ELF-1 (cell line): ENCODE measurements at regions not wholly inside any gene's neighbourhood (a gene's known extent, or its start where the extent isn't known, plus 50 kb on each side); places are given as distances from the start of the nearest gene placed in this dataset.
"Not testable (repeated sequence)": the region's sequence is repeated elsewhere in the genome, so short reads cannot be mapped to it uniquely, and the experiment has no call there.

Source experiments
- DNase-seq: peaks from one replicate; pipeline ENCODE4 v3.0.0-alpha.2; 2016; ENCODE audit warnings: low read depth, low spot score

GRCh38 chr5:15384176-15384575, 115.8 kb upstream of the FBXL7 start:
- DNase-seq = peak; percentile 49

DNA sequence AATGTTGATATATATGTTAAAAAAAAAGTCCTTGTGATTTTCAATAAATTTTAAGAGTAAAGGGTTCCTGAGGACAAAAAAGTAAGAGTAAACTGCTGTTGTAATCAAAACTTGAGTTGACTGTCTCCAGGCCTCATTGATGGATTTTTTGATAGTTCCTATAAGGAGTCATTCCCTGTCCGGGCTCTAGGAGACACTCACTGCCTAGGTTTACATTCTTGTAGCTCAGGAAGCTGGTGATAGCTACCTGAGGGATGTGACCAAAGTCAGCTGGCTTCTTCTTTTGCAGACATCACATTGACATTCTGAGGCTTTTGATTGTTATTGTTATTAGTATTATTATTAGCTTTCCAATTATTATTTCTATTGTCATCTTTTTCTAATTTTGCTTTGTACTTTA, 116.5 kb upstream of the FBXL7 start:
- no peak for DNase-seq

DNA sequence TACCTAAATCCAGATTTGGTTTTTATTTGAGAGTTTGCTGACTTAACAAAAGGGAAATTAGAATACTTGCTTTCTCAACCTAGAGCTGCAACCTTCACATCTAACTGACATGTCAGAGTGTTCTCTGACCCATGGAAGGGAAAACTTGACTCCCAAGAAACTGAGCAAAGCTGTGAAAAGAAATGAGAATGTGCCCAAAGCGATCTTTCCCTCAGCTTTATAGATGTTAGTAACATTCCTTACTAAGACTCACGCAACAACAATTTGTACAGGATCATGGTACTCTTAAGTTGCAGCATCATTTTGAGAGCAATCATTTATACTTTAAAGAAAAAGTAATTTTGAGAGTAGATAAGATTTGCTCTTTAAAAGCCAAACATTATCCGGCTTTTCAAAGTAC, 117.0 kb upstream of the FBXL7 start:
- DNase-seq = no peak

- DNase-seq = no peak
Measured at GRCh38 chr5:15377573-15378340, 122.2 kb upstream of the FBXL7 start.

- no peak for DNase-seq
Measured at GRCh38 chr5:15376803-15377202, 123.2 kb upstream of the FBXL7 start.

DNA sequence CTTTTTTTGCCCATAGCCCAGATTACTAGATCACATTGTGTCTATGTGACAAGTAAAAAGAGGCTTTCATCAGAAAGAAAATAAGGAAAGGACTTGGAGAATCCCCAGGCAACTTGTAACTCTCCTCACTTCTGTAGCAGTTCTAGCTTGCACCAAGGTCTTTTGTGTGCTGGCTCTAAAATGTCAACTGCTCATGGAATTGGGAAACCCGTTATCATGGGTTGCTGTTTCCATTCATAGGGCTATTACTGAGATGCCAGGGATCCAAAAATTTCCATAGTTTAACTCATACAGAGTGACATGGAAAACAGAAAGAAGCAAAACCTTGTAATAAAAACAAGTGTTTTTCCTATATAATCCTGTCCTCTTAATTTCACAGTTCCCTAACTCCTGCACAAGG, 123.9 kb upstream of the FBXL7 start:
- DNase-seq = no peak

DNA sequence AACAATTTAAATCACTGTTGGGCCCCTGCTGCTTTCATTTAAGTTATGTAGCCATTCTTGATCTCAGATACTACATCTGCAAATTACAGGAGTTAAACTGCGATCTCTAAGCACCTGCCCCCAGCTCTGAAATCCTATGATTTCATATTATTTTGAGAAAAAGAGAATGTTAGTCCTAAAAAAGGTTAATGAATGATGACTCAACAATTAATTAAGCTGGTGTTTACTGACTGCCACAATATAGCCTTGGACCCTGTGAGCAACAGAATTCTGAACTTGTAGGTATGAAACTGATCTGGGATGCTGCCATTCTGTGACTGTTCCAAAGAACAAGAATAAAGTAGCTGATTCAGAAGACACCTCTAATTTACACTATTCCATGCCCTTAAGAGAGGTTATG, 124.4 kb upstream of the FBXL7 start:
- DNase-seq = no peak

DNA sequence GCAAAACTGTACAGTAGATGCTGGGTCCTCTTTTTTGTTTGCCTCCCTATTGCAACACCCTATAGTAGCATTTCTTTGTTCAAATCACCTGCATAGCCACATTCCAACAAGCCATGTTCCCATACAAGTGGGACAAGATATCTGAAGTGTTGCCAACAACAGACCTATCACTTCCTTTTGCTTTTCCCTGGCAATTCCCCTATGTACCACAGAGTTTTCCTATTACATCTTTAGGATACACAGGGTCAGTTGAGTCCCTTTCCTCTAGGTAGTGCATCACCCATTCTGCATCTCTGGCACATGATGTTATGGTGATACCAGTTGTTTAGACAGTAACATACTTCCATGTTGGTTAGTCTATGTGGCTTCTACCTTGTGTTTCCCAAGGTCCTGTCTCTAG, 125.1 kb upstream of the FBXL7 start:
- DNase-seq = no peak

- no peak for DNase-seq
Measured at GRCh38 chr5:15373151-15373550, 126.8 kb upstream of the FBXL7 start.

DNA sequence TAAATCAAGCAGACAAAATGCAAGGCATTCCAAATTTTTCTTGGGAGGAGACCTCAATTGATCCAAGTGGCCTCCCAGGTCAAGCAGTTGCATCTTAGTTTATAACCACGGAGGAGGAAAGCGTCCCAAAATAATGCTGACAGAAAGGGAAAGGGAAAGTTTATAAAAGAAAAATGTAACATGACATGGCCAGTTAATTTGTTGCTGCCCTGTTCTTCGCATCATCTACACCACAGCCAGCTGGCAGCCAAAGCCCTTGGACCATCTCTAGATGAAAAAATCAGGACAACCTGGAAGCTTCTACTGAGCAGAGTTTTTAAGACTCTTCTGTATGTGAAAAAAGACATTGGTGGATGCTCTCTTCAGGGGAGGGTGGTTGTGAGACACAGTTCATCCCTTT, 128.8 kb upstream of the FBXL7 start:
- no peak for DNase-seq

DNA sequence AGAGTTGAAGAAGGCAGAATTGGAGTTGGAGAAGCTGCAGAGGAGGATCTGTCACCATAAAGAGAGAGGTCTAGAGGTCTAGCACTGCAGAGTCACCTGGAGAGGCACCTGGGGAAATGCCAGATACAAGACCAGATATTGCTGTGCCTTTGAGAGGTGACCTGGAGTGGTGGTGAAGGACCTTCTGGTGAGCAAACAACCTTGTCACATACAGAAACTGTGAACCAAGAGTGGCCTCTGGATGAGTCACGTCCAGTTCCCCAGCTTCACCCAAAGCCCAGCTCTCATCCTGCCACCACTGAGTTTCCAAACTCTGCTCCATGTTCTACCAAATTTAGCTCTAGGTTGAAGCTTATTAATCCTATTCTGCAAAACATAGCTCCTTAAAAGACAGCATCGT, 131.1 kb upstream of the FBXL7 start:
- no peak for DNase-seq

DNA sequence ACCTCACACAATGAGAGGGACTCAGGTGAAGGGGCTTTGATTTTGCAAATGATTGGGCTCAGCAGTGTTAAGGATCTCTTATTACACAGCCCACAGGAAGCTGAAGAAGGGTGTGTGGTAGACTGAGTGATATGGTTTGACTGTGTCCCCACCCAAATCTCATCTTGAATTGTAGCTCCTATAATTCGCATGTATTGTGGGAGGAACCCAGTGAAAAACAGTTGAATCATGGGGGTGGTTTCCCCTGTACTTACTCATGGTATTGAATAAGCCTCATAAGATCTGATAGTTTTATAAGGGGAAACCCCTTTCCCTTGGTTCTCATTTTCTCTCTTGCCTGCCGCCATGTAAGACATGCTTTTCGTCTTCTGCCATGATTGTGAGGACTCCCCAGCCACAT, 132.5 kb upstream of the FBXL7 start:
- no peak for DNase-seq

DNA sequence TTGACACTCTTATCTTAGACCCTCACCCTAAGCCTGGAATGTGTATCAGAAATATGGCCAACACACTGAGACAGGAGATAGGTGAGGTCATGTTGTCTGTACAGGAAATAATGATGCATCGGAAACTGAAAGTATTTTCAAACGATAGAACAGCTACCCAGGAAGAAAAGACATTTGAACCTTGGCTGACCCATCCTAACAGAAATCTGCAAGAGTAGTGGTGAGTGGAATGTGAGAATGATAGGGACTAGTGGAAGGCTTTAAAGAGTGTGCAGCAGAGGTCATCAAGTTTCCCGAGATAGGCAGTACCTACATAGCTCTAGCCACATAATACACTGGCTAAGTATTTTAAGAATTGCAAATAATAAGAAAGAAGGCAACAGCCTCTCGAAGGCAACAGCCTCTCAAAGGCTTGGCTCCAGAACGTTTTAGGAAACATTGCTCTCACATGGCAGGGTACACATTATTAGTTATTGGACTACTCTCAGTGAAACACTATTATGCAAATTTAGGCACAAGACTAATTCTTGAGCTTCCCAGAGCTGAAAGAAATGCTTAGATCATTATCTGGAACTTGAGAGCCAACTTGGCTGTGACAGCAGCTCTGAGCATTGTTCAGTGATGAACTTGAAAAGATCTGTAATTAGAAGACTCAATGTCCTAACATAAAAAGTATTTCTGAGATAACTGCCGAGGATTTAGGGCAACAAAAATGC, 133.1 kb upstream of the FBXL7 start:
- DNase-seq = no peak

DNA sequence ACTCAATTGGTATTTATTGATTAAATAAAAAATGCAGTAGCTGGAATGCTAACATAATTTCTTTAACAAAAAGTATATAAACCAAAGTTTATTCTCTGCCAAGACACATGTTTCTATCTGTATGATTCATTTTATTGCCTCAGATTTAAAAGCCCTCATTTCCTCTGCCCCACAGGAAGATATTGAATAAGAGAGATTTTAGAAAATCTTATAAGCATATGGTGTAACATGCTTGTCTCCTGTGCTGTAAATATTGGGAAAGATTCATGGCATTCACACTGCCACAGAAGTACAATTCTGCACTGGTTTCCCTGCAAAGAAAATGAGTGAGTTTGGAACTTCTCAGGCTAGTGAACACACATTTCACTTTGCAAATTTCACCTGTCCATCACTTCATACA, 134.9 kb upstream of the FBXL7 start:
- no peak for DNase-seq

DNA sequence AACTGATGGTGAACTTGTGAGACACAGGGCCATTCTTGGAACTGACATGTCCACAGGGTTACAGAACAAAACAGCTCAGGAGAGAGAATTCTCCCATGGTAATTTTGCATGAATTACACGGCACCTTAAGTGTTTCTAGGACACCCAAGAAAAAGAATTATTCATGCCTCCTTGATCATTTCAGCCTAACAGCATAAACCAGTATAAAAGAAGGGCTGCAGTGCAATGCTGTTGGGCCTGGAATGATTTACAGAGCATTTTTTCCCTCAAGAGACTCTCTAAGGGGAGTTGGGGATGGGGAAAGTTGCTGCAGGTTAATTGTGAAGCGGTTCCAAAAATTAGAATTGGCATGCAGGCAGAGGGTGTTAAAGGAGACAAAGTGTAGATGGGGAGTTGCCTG, 136.4 kb upstream of the FBXL7 start:
- no peak for DNase-seq

GRCh38 chr5:15357092-15357453, 142.9 kb upstream of the FBXL7 start:
- not testable (repeated sequence) for DNase-seq

- DNase-seq = not testable (repeated sequence)
Measured at GRCh38 chr5:15356308-15357091, 143.5 kb upstream of the FBXL7 start.

- DNase-seq = no peak
Measured at GRCh38 chr5:15354021-15354420, 146.0 kb upstream of the FBXL7 start.

DNA sequence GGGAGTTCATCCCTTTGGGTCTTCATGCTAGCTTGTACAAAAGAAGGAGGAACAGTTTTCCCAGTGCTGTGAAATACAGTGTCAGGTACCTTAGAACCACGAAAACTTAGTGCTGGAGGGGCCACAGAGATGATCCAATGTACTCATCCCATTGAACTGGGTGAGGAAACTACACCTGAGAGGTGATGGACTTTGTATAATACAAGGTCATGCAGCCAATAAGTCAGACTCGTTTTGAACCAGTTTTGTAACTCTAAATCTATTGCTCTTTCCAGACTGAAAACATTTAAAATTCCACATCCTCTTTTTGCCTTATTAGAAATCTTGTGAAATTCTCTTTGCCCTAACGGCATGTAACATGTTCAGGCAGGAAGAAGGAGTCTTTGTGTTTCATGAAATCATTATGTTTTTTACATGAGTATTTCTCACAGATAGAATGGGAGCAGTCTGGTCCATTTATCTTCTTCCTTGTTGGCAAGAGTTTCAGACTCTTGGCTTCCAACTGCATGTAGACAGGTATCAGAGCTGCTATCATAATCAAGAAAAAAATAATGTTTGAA, 146.8 kb upstream of the FBXL7 start:
- no peak for DNase-seq

GRCh38 chr5:15350614-15351013, 149.4 kb upstream of the FBXL7 start:
- no peak for DNase-seq

GRCh38 chr5:15346738-15347137, 153.2 kb upstream of the FBXL7 start:
- DNase-seq = no peak

DNA sequence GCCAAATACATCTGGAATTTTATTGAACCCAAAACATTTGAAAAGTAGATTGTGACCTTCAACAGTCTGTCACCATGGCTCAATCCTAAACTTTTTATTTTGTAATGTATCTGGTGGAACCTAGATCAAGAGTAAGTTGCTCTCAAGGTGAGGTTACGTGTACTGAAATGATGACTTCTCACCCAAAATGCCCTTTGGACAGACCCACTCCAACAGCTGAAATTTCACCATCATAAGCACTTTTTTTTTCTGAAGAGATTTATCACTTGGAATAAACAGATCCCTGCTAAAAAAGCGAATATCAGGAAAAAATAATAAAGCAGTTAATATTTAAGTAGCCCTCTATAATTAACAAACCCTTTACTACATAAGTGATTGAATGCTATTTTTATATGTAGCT, 155.0 kb upstream of the FBXL7 start:
- DNase-seq = no peak
